H9 (cell line): ENCODE measurements at regions not wholly inside any gene's neighbourhood (a gene's known extent, or its start where the extent isn't known, plus 50 kb on each side); places are given as distances from the start of the nearest gene placed in this dataset.

Experiments used
- DNase-seq: peaks from one replicate; pipeline ENCODE4 v3.0.0-alpha.2; 2017
- H2AFZ ChIP-seq: one replicate; pipeline ENCODE4 v1.6.1; 2013; ENCODE audit warnings: mild to moderate bottlenecking, low read length, control low read depth, moderate library complexity
- H2AK5ac ChIP-seq: 2 replicates; pipeline ENCODE4 v1.6.1; 2013; ENCODE audit warnings: low read length, control low read depth, mixed read lengths; ENCODE audit not compliant: insufficient read length
- H2BK120ac ChIP-seq: one replicate; pipeline ENCODE4 v1.6.1; 2013; ENCODE audit warnings: low read depth, mild to moderate bottlenecking, low read length, control low read depth, inconsistent platforms; ENCODE audit not compliant: poor library complexity, severe bottlenecking
- H2BK12ac ChIP-seq: 2 replicates; pipeline ENCODE4 v1.6.1; 2013; ENCODE audit warnings: low read length, control low read depth, mixed read lengths, low read depth; ENCODE audit not compliant: insufficient read length
- H2BK15ac ChIP-seq: 2 replicates; pipeline ENCODE4 v1.6.1; 2013; ENCODE audit warnings: low read depth, low read length, control low read depth
- H2BK20ac ChIP-seq: one replicate; pipeline ENCODE4 v1.6.1; 2013; ENCODE audit warnings: low read depth, mild to moderate bottlenecking, low read length, control low read depth, inconsistent platforms; ENCODE audit not compliant: poor library complexity, severe bottlenecking
- H2BK5ac ChIP-seq: 2 replicates; pipeline ENCODE4 v1.6.1; 2013; ENCODE audit warnings: low read length, control low read depth, mixed read lengths; ENCODE audit not compliant: insufficient read length
- H3K14ac ChIP-seq: 2 replicates; pipeline ENCODE4 v1.6.1; 2013; ENCODE audit warnings: low read length, control low read depth; ENCODE audit not compliant: insufficient read depth
- H3K18ac ChIP-seq: 2 replicates; pipeline ENCODE4 v1.6.1; 2013; ENCODE audit warnings: low read depth, mild to moderate bottlenecking, mixed read lengths, low read length, control low read depth; ENCODE audit not compliant: insufficient read length
- H3K23ac ChIP-seq: 2 replicates; pipeline ENCODE4 v1.6.1; 2013; ENCODE audit warnings: low read length, control low read depth, mixed read lengths, low read depth; ENCODE audit not compliant: insufficient read length
- H3K23me2 ChIP-seq: 2 replicates; pipeline ENCODE4 v1.6.1; 2013; ENCODE audit warnings: low read depth, mild to moderate bottlenecking, mixed read lengths, low read length, control low read depth; ENCODE audit not compliant: insufficient read length, poor library complexity, severe bottlenecking
- H3K27ac ChIP-seq: 2 replicates; pipeline ENCODE4 v1.5.1; 2013; ENCODE audit warnings: low read length, control low read depth, mixed read lengths, low read depth; ENCODE audit not compliant: insufficient read length
- H3K27me3 ChIP-seq: 2 replicates; pipeline ENCODE4 v1.6.1; 2013; ENCODE audit warnings: low read length, control low read depth, inconsistent platforms; ENCODE audit not compliant: insufficient read depth
- H3K4ac ChIP-seq: 2 replicates; pipeline ENCODE4 v1.6.1; 2013; ENCODE audit warnings: low read depth, mild to moderate bottlenecking, control low read depth, inconsistent platforms, low read length, moderate library complexity
- H3K4me1 ChIP-seq: 2 replicates; pipeline ENCODE4 v1.6.1; 2013; ENCODE audit warnings: low read length, control low read depth, inconsistent platforms; ENCODE audit not compliant: insufficient read depth
- H3K4me2 ChIP-seq: 2 replicates; pipeline ENCODE4 v1.6.1; 2013; ENCODE audit warnings: low read length, control low read depth, mixed read lengths; ENCODE audit not compliant: insufficient read length, insufficient read depth
- H3K56ac ChIP-seq: 2 replicates; pipeline ENCODE4 v1.6.1; 2013; ENCODE audit warnings: low read depth, mild to moderate bottlenecking, mixed read lengths, low read length, control low read depth; ENCODE audit not compliant: insufficient read length
- H3K79me1 ChIP-seq: 2 replicates; pipeline ENCODE4 v1.6.1; 2013; ENCODE audit warnings: low read depth, mild to moderate bottlenecking, moderate library complexity, low read length, control low read depth, inconsistent platforms; ENCODE audit not compliant: insufficient read depth, poor library complexity, severe bottlenecking
- H3K79me2 ChIP-seq: 2 replicates; pipeline ENCODE4 v1.6.1; 2013; ENCODE audit warnings: low read length, control low read depth, inconsistent platforms; ENCODE audit not compliant: insufficient read depth
- H3K9ac ChIP-seq: 2 replicates; pipeline ENCODE4 v1.6.1; 2013; ENCODE audit warnings: low read length, control low read depth, mixed read lengths; ENCODE audit not compliant: insufficient read length; ENCODE audit errors: extremely low read depth
- H3K9me3 ChIP-seq: one replicate; pipeline ENCODE4 v1.6.1; 2013; ENCODE audit warnings: low read depth, low read length, inconsistent platforms; ENCODE audit not compliant: control insufficient read depth
- H3T11ph ChIP-seq: one replicate; pipeline ENCODE4 v1.6.1; 2013; ENCODE audit warnings: mild to moderate bottlenecking, low read length, control low read depth, inconsistent platforms
- H4K20me1 ChIP-seq: one replicate; pipeline ENCODE4 v1.6.1; 2013; ENCODE audit not compliant: control insufficient read depth, insufficient read length, insufficient read depth
- H4K5ac ChIP-seq: 2 replicates; pipeline ENCODE4 v1.6.1; 2013; ENCODE audit warnings: low read depth, mild to moderate bottlenecking, mixed read lengths, low read length, control low read depth; ENCODE audit not compliant: insufficient read length
- H4K8ac ChIP-seq: replicated peaks from 2 replicates; pipeline ENCODE4 v1.6.1; 2013; ENCODE audit warnings: low read length, control low read depth, mixed read lengths, low read depth; ENCODE audit not compliant: insufficient read length
- H4K91ac ChIP-seq: 2 replicates; pipeline ENCODE4 v1.6.1; 2013; ENCODE audit warnings: low read depth, mild to moderate bottlenecking, moderate library complexity, mixed read lengths, low read length, control low read depth; ENCODE audit not compliant: insufficient read length
- H3K27ac Mint-ChIP-seq, 3 experiments: 2 replicates in 2 of 3; 3 replicates in 1 of 3; pipeline ENCODE4 v1.8.0; 2020 to 2021; ENCODE audit warnings: mixed read lengths in 3 of 3, mild to moderate bottlenecking in 1 of 3, moderate library complexity in 1 of 3
- H3K27me3 Mint-ChIP-seq: 2 replicates; pipeline ENCODE4 v1.8.0; 2021; ENCODE audit warnings: low read depth, mild to moderate bottlenecking, moderate library complexity, mixed read lengths
- H3K36me3 Mint-ChIP-seq, 3 experiments: 2 replicates in 2 of 3; 3 replicates in 1 of 3; pipeline ENCODE4 v1.8.0; 2020 to 2021; ENCODE audit warnings: low read depth in 3 of 3, mixed read lengths in 3 of 3; ENCODE audit not compliant: insufficient read depth in 1 of 3
- H3K4me1 Mint-ChIP-seq, 2 experiments: 2 replicates each; pipeline ENCODE4 v1.8.0; 2020; ENCODE audit warnings: mixed read lengths in 2 of 2
- H3K4me3 Mint-ChIP-seq, 2 experiments: 2 replicates in 1 of 2; 3 replicates in 1 of 2; pipeline ENCODE4 v1.8.0; 2020 to 2021; ENCODE audit warnings: mild to moderate bottlenecking in 2 of 2, mixed read lengths in 2 of 2, moderate library complexity in 1 of 2
- H3K9me3 Mint-ChIP-seq, 2 experiments: 2 replicates in 1 of 2; 3 replicates in 1 of 2; pipeline ENCODE4 v1.8.0; 2020; ENCODE audit warnings: mild to moderate bottlenecking in 2 of 2, mixed read lengths in 2 of 2, moderate library complexity in 1 of 2
- TF ChIP-seq, protein P1 (sequence below): fragments of 200-600 bp; sonication (generic); conservative IDR thresholded peaks from 3 replicates; pipeline ENCODE4 v1.8.0; 2021; ENCODE audit warnings: antibody characterized with exemption, mild to moderate bottlenecking

DNA sequence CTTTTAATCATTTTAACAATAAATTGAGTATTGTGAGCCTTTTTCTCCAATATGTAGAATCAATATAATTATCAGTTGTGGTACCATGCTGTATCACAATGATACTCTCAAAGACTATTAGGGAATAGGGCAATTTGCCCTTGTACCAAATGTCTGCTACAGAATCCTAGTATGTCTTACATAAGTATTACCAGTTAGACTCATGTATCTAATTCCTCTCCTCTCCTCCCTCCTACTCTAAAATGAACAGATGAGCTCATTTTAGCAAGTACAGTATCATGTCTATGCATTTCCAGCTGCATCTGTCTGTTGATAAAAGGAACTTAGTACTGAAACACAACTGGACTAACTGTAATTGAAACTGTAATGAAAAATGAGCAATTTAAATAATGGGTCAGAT lies 124.3 kb upstream of the ATP11B start:
- H4K8ac ChIP-seq, result no peak overlapping the region
- H3K4me2 ChIP-seq, result no peak overlapping the region
- no peak overlapping the region for H2AK5ac ChIP-seq
- Mint-ChIP-seq H3K4me3 (no peak overlapping the region), H3K9me3 (no peaks in the 10 kb centered on the region; a peak in 1 of 5 replicates), H3K27me3 (no peaks in the 10 kb centered on the region; the same call in 1 of the 2 replicates), H3K36me3 (no peaks in the 10 kb centered on the region), H3K27ac (no peak overlapping the region), H3K4me1 (peaks cover 6 to 9% of the 10 kb centered on the region in 2 experiments; a peak in 3 of 4 replicates)
- no peaks in the 10 kb centered on the region for H3K79me2 ChIP-seq
- no peak overlapping the region for H4K5ac ChIP-seq
- H2BK5ac ChIP-seq, result no peak overlapping the region
- no peak overlapping the region for H3K18ac ChIP-seq
- no peak overlapping the region for H3T11ph ChIP-seq
- H3K4me1 ChIP-seq, result no peaks in the 10 kb centered on the region
- no peak overlapping the region for H3K56ac ChIP-seq
- no peak overlapping the region for H2BK15ac ChIP-seq
- H3K23me2 ChIP-seq, result no peaks in the 10 kb centered on the region
- no peaks in the 10 kb centered on the region for H3K27me3 ChIP-seq
- no peak overlapping the region for H2BK120ac ChIP-seq
- H3K14ac ChIP-seq, result no peak overlapping the region
- TF ChIP-seq, protein P1, sequence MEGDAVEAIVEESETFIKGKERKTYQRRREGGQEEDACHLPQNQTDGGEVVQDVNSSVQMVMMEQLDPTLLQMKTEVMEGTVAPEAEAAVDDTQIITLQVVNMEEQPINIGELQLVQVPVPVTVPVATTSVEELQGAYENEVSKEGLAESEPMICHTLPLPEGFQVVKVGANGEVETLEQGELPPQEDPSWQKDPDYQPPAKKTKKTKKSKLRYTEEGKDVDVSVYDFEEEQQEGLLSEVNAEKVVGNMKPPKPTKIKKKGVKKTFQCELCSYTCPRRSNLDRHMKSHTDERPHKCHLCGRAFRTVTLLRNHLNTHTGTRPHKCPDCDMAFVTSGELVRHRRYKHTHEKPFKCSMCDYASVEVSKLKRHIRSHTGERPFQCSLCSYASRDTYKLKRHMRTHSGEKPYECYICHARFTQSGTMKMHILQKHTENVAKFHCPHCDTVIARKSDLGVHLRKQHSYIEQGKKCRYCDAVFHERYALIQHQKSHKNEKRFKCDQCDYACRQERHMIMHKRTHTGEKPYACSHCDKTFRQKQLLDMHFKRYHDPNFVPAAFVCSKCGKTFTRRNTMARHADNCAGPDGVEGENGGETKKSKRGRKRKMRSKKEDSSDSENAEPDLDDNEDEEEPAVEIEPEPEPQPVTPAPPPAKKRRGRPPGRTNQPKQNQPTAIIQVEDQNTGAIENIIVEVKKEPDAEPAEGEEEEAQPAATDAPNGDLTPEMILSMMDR, result no peak
- no peak overlapping the region for H2AFZ ChIP-seq
- H2BK12ac ChIP-seq, result no peak overlapping the region
- no peak overlapping the region for H4K91ac ChIP-seq
- no peaks in the 10 kb centered on the region for H3K79me1 ChIP-seq
- H2BK20ac ChIP-seq, result no peak overlapping the region
- no peak overlapping the region for H3K4ac ChIP-seq
- H3K27ac ChIP-seq, result no peak overlapping the region
- no peaks in the 10 kb centered on the region for H3K9me3 ChIP-seq
- H3K9ac ChIP-seq, result no peak overlapping the region
- H3K23ac ChIP-seq, result no peak overlapping the region
- no peak for DNase-seq
- no peaks in the 10 kb centered on the region for H4K20me1 ChIP-seq
